Activated CD4-positive, alpha-beta memory T cell treated with anti-CD3 and anti-CD28 coated beads for 36 hours (primary cell): ENCODE measurements at regions not wholly inside any gene's neighbourhood (a gene's known extent, or its start where the extent isn't known, plus 50 kb on each side); places are given as distances from the start of the nearest gene placed in this dataset.

ENCODE experiments used
- CTCF ChIA-PET: fragments of 350-600 bp; sonication (Branson Sonifier 250); formaldehyde crosslinking; loops from one replicate; lab custom pipeline; 2021; ENCODE audit warnings: antibody characterized with exemption, inconsistent platforms; lab: Charles Lee
- POLR2A ChIA-PET: fragments of 350-600 bp; sonication (Branson Sonifier 250); formaldehyde crosslinking; loops from one replicate; lab custom pipeline; 2021; ENCODE audit warnings: antibody characterized with exemption; lab: Charles Lee
- DNase-seq: peaks from one replicate; pipeline ENCODE4 v3.0.0-alpha.2; 2020
- H3K27ac Mint-ChIP-seq: one replicate; pipeline ENCODE4 v1.8.0; 2021; ENCODE audit warnings: mixed read lengths
- H3K27me3 Mint-ChIP-seq: one replicate; pipeline ENCODE4 v1.8.0; 2021; ENCODE audit warnings: mixed read lengths
- H3K36me3 Mint-ChIP-seq: one replicate; pipeline ENCODE4 v1.8.0; 2021; ENCODE audit warnings: mixed read lengths
- H3K4me1 Mint-ChIP-seq: one replicate; pipeline ENCODE4 v1.8.0; 2021; ENCODE audit warnings: low read depth, mixed read lengths
- H3K4me3 Mint-ChIP-seq: one replicate; pipeline ENCODE4 v1.8.0; 2021; ENCODE audit warnings: mild to moderate bottlenecking, mixed read lengths
- H3K9me3 Mint-ChIP-seq: one replicate; pipeline ENCODE4 v1.8.0; 2021; ENCODE audit warnings: mixed read lengths
- intact Hi-C: fragments of 100-400 bp; cut with micrococcal nuclease; formaldehyde crosslinking; loops from one replicate; pipeline ENCODE4 v1.15.1; 2023

DNA sequence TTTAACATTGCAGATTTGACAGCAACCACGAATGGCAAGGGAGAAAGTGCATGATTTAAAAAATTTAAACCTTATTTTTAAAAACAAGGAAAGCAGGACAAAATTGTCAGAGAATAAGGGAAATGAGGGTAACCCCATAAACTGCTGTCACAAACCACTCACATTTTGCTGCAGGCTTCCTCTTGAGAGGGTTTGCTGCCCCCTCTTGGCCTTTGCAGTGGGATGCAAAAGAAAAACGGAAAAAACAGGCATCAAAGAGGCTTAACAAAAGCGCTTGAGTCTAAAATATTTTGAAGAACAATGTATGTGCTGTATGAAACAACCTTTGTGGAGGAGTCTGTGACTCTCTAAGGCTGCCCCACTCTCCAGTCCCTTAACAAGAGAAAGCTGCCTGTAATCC lies 91.6 kb downstream of the TMX3 start:
- no peak overlapping the region for H3K27ac Mint-ChIP-seq
- DNase-seq: peak; percentile 37
- intact Hi-C loops: loop anchor here (2.0 to 5.0 kb wide), 2 partner anchors 1106 to 1407 kb away; partner anchors contain the start of gene DSEL
- POLR2A ChIA-PET: no interaction called here
- H3K4me1 Mint-ChIP-seq: no peaks in the 10 kb centered on the region
- no peaks in the 10 kb centered on the region for H3K9me3 Mint-ChIP-seq
- no peak overlapping the region for H3K4me3 Mint-ChIP-seq
- CTCF ChIA-PET: no interaction called here
- peaks cover 2% of the 10 kb centered on the region for H3K27me3 Mint-ChIP-seq
- H3K36me3 Mint-ChIP-seq: no peaks in the 10 kb centered on the region

DNA sequence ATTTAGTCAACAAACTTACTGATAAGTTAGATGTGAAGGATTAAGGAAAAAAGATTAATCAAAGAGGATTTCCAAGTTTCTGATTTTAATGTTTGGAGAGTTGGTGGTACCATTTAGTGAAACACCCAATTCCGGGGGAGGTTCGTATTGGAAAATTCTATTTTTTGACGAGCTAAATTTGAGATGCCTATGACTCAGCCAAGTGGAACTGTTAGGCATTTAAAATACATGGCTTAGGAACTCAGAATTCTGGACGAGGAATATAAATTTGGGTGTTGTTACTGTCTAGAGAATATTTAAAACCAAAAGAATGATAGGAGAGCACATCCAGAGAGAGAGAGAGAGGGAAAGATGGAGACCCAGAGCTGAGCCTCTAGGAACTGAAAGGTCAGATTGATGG lies 103.6 kb downstream of the TMX3 start:
- POLR2A ChIA-PET: no interaction called here
- Mint-ChIP-seq H3K27ac (no peak overlapping the region), H3K4me1 (no peaks in the 10 kb centered on the region)

DNA sequence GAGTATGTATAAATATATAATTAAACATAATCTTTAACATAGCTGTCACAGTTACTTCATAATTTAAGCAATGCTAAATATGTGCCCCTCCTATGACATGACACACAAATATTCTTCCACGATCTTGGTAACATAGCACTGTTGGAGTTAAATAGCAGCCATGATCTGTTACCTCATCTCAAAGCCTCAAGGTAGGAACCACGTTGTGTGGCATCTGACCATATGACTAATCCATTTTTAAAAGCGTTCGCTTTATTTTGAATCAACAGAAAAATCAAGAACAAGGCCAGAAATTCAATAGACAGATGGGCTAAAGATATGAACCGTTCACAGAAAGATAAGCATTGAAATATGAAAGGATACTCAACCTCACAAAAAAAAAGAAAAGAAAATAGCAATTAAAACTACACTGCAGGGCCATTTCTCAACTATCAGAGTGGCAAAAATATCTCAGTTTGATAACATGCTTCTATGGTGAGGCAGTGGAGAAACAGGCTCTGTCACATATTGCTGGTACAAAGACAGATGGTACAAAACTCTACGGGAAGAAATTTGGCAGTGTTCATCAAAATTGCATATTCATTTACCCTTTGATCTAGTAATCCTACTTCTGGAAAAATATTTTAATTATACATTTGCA lies 105.9 kb downstream of the TMX3 start:
- Mint-ChIP-seq H3K9me3 (no peaks in the 10 kb centered on the region), H3K4me3 (no peak overlapping the region), H3K4me1 (no peaks in the 10 kb centered on the region), H3K27me3 (peaks cover 3% of the 10 kb centered on the region), H3K27ac (no peak overlapping the region), H3K36me3 (no peaks in the 10 kb centered on the region)
- intact Hi-C loops: no loop called here
- ChIA-PET CTCF (no interaction called here), POLR2A (no interaction called here)
- no peak for DNase-seq

More for the DNA sequence above, 103.6 kb downstream of the TMX3 start:
- CTCF ChIA-PET: interaction anchor here (1.0 kb wide), 1 partner anchor 49 kb away, joined by 3 read pairs; no protein-coding TSS in a partner anchor
- peaks cover 7% of the 10 kb centered on the region for H3K27me3 Mint-ChIP-seq
- H3K36me3 Mint-ChIP-seq: no peaks in the 10 kb centered on the region
- intact Hi-C loops: no loop called here
- no peaks in the 10 kb centered on the region for H3K9me3 Mint-ChIP-seq
- no peak for DNase-seq
- H3K4me3 Mint-ChIP-seq: no peak overlapping the region

DNA sequence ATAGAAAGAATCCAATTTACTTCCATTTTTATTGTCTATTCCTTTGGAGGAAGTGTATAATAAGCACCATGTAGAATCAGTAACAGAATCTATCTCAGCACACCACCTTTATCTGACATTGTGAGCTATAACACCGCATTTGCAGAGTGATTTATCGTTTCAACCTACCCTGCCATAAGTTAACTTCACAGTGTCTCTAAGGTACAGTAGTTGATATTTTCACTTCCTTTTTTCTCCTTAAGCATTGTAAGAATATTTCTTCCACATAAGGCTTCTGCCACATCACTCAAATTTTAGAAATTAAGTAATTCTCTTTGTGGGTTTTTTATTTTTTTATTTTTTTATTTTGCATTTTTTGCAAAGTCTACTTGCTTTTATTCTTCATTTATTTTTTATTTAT lies 107.1 kb downstream of the TMX3 start:
- H3K27me3 Mint-ChIP-seq: peaks cover 3% of the 10 kb centered on the region
- intact Hi-C loops: no loop called here
- no peaks in the 10 kb centered on the region for H3K4me1 Mint-ChIP-seq
- ChIA-PET CTCF (no interaction called here), POLR2A (no interaction called here)
- no peaks in the 10 kb centered on the region for H3K36me3 Mint-ChIP-seq
- no peak overlapping the region for H3K4me3 Mint-ChIP-seq
- H3K9me3 Mint-ChIP-seq: no peaks in the 10 kb centered on the region
- H3K27ac Mint-ChIP-seq: no peak overlapping the region
- DNase-seq: no peak

DNA sequence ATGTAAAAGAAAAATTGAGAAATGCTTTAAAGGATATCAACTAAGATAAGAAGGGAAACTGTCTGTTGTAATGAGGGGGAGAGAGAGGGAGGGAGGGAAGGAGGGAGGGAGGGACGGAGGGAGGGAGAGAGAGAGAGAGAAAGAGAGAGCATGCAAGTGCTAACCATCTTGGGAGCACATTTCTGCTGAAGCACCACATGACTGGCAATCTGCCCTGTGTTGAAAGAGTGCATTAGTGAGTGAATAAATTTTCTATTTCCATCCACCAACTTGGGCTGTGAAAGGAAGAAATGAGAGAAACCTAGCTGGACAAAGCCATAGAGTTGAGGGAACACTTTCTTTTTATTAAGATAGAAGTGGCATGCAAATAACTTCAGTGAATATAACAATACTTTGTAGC lies 110.7 kb downstream of the TMX3 start:
- H3K27me3 Mint-ChIP-seq: no peaks in the 10 kb centered on the region
- H3K9me3 Mint-ChIP-seq: no peaks in the 10 kb centered on the region
- no peak for DNase-seq
- ChIA-PET CTCF (interaction anchor here (0.6 to 0.9 kb wide), 2 partner anchors 56 to 1913 kb away, joined by 3 to 5 read pairs; no protein-coding TSS in a partner anchor), POLR2A (no interaction called here)
- no peak overlapping the region for H3K27ac Mint-ChIP-seq
- intact Hi-C loops: no loop called here
- H3K36me3 Mint-ChIP-seq: no peaks in the 10 kb centered on the region
- H3K4me1 Mint-ChIP-seq: no peaks in the 10 kb centered on the region
- H3K4me3 Mint-ChIP-seq: no peak overlapping the region

DNA sequence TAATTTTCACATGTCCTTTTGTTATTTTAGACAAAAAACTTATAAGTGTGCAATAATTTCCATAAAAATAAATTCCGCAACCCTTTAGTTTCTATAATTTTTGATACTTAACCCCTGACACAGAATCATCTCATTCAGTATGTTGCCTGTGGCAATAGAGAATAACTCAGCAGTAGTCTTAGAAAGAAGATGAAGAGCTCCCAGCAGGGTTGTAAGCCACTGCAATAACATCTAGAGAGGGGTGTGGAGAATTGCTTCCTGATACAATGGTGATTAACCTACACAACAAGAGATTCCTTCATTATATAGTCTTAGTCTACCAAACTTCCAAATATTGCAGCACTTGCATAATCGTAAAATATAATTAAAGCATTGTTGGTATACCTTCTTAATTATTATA lies 118.9 kb downstream of the TMX3 start:
- Mint-ChIP-seq H3K9me3 (no peaks in the 10 kb centered on the region), H3K36me3 (no peaks in the 10 kb centered on the region), H3K4me3 (no peak overlapping the region), H3K27me3 (no peaks in the 10 kb centered on the region), H3K4me1 (no peaks in the 10 kb centered on the region), H3K27ac (no peak overlapping the region)
- no peak for DNase-seq
- intact Hi-C loops: no loop called here
- CTCF ChIA-PET: no interaction called here
- POLR2A ChIA-PET: no interaction called here

DNA sequence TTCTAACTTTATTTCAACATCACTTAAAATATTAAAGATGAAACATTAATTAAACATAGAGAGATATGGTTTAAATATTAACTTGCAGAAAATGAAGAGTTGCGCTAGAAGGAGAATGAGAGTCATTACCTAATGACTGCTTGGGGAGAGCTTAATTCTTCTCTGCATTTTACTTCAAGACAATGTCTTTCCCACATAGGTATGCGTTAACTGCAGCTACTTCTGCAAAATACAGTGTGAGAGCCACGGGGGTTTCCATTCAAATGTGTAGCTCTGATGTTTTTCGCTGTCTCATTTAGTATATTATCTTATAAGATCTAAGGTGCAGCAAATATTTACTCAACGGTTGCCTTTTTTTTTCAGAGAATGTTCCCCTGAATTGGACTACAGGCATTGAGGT lies 126.7 kb downstream of the TMX3 start:
- peaks cover 4% of the 10 kb centered on the region for H3K27me3 Mint-ChIP-seq
- no peaks in the 10 kb centered on the region for H3K36me3 Mint-ChIP-seq
- POLR2A ChIA-PET: no interaction called here
- intact Hi-C loops: no loop called here
- H3K4me1 Mint-ChIP-seq: no peaks in the 10 kb centered on the region
- no peak overlapping the region for H3K4me3 Mint-ChIP-seq
- no peak for DNase-seq
- CTCF ChIA-PET: no interaction called here
- no peak overlapping the region for H3K27ac Mint-ChIP-seq
- H3K9me3 Mint-ChIP-seq: no peaks in the 10 kb centered on the region

DNA sequence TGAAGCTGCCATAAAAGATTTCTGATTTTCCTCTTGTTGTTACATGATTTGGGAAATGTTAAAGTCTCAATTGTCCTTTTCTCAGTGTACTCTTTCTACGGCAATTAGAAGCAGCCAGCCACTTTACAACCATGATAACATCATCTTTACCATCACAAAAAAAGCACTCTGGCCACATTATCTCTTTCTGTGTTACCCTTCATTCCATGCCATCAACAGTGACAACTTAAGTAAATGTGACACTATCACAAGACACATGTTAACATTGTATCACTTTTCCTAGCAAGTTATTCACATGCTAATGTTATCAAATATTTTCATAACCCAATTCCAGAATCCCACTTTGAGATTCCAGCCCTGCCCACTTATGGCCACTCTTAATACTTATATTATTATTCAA lies 131.2 kb downstream of the TMX3 start:
- Mint-ChIP-seq H3K4me3 (no peak overlapping the region), H3K27me3 (peaks cover 4% of the 10 kb centered on the region), H3K27ac (no peak overlapping the region), H3K9me3 (no peaks in the 10 kb centered on the region), H3K4me1 (no peaks in the 10 kb centered on the region), H3K36me3 (no peaks in the 10 kb centered on the region)
- ChIA-PET CTCF (no interaction called here), POLR2A (no interaction called here)
- no peak for DNase-seq
- intact Hi-C loops: no loop called here

DNA sequence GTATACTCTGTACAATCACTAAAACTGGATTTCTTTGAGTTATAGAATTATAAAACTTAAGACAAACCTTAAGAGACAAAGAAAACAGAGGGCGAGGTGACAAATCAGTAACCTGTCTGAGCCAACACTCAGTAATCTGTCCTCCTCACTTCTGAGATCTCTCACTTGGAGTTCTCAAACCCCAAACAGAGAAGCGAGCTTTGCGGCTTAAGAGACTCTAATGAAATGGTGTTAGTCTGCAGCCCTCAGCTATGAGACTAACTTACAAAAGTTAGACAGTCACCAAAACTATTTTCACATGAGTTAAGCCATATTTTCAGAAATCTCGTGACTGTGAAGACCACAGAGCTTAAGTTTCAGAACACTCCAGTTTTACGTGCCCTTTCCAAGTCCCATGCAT lies 140.6 kb downstream of the TMX3 start:
- ChIA-PET CTCF (no interaction called here), POLR2A (no interaction called here)
- H3K27me3 Mint-ChIP-seq: no peaks in the 10 kb centered on the region
- H3K9me3 Mint-ChIP-seq: peaks cover 11% of the 10 kb centered on the region
- H3K4me3 Mint-ChIP-seq: no peak overlapping the region
- no peak overlapping the region for H3K27ac Mint-ChIP-seq
- no peaks in the 10 kb centered on the region for H3K4me1 Mint-ChIP-seq
- H3K36me3 Mint-ChIP-seq: no peaks in the 10 kb centered on the region
- no peak for DNase-seq
- intact Hi-C loops: no loop called here

DNA sequence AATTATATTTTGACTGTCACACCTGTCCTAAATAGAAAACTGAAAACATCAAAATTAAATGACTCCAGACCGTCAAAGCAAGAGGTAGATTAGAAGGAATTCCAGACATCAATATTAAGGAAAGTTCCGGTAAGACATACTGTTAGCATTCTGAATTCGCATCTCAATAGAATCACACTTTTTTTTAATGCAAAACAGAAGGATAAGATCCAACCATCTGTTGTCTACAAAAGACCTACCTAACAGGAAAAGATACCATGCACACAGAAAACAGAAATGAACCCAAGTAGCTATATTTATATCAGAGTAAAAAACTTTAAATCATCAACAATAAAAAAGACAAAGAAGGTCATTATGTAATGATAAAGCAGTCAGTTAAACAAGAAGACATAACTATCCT lies 145.0 kb downstream of the TMX3 start:
- Mint-ChIP-seq H3K36me3 (no peaks in the 10 kb centered on the region), H3K27me3 (peaks cover 1% of the 10 kb centered on the region), H3K4me3 (no peak overlapping the region), H3K27ac (no peak overlapping the region), H3K4me1 (no peaks in the 10 kb centered on the region), H3K9me3 (peaks cover 11% of the 10 kb centered on the region)
- ChIA-PET CTCF (no interaction called here), POLR2A (no interaction called here)
- DNase-seq: no peak
- intact Hi-C loops: no loop called here

DNA sequence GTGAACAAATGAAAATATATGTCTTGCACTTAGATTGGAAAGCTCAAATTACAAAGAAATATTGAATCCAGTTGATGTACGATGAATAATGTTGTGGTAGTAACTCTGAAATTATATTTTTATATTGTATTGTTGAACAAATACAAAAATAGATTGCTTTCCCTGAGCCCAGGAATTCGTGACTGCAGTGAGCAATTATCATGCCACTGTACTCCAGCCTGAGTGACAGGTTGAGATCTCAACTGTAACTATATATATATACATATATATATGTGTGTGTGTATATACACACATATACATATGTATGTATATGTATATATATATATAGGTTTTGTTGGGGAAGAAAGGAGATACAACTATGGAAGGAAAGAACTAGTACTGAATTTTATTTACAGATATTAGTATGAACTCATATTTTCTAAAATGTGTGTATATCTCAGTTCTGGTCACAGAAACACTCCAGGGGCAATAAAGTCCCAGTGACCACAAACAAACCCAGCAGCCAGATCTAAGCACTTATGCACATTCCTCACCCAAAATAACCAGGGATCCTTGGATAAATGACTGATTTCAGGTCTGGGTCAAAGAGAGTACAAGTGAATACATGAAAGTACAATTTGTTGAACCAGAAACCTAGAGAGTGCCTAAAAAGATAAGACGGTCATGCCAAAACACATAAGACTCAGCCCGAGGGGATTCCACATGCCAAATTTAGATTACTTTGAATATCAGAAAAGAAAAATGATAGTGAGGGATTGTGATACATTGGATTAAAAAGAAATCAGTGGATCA lies 146.3 kb downstream of the TMX3 start:
- POLR2A ChIA-PET: no interaction called here
- peaks cover 11% of the 10 kb centered on the region for H3K9me3 Mint-ChIP-seq
- DNase-seq: no peak
- no peak overlapping the region for H3K4me3 Mint-ChIP-seq
- no peaks in the 10 kb centered on the region for H3K4me1 Mint-ChIP-seq
- H3K27me3 Mint-ChIP-seq: peaks cover 1% of the 10 kb centered on the region
- intact Hi-C loops: no loop called here
- CTCF ChIA-PET: no interaction called here
- H3K27ac Mint-ChIP-seq: no peak overlapping the region
- H3K36me3 Mint-ChIP-seq: no peaks in the 10 kb centered on the region

DNA sequence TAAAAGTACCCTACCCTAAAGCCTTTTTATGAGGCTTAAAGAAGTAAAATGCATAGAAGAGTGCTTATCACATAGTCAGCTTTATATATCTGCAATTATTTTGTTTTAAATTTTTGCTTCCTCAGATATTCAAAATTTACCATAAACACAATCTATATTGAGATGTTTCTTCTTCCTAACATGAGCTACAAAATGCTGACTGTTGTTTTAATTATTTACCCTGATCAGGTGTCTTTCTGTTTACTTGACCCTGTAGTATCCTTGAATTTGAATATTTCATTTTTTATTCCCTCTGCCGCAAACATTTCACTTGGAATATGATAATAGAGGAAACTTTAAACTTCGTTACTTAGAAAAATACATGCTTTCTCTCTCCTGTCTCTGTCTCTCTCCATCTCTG lies 147.9 kb downstream of the TMX3 start:
- H3K4me3 Mint-ChIP-seq: no peak overlapping the region
- DNase-seq: no peak
- H3K27me3 Mint-ChIP-seq: peaks cover 1% of the 10 kb centered on the region
- peaks cover 4% of the 10 kb centered on the region for H3K9me3 Mint-ChIP-seq
- no peaks in the 10 kb centered on the region for H3K4me1 Mint-ChIP-seq
- no peaks in the 10 kb centered on the region for H3K36me3 Mint-ChIP-seq
- ChIA-PET CTCF (no interaction called here), POLR2A (interaction anchor here (0.6 kb wide), 1 partner anchor 255 kb away, joined by 3 read pairs; no protein-coding TSS in a partner anchor)
- no peak overlapping the region for H3K27ac Mint-ChIP-seq
- intact Hi-C loops: no loop called here

DNA sequence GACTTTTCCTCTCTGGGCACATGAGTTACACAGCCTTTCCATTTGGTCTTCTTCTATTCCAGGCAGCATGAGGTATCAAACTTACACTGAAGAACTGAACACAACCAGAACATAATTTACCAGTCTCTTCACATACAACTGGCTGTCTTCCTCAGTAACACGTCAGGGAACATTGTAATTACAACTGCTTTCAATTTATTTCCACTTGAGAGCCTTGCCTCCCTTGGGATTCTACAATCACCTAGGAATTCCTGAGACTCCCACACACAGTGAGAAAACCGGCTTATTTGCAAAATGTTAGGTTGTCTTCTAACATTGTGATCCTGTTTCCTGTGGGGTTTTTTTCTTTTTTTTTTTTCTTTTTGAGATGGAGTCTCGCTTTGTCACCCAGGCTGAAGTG lies 149.9 kb downstream of the TMX3 start:
- no peak for DNase-seq
- Mint-ChIP-seq H3K4me3 (no peak overlapping the region), H3K36me3 (no peaks in the 10 kb centered on the region), H3K4me1 (no peaks in the 10 kb centered on the region), H3K27me3 (peaks cover 1% of the 10 kb centered on the region), H3K9me3 (no peaks in the 10 kb centered on the region), H3K27ac (no peak overlapping the region)
- intact Hi-C loops: no loop called here
- CTCF ChIA-PET: no interaction called here
- POLR2A ChIA-PET: no interaction called here
